SK-MEL-5 (cell line): ENCODE measurements at regions not wholly inside any gene's neighbourhood (a gene's known extent, or its start where the extent isn't known, plus 50 kb on each side); places are given as distances from the start of the nearest gene placed in this dataset.
"Not testable (repeated sequence)": the region's sequence is repeated elsewhere in the genome, so short reads cannot be mapped to it uniquely, and the experiment has no call there.

ENCODE experiments used
- DNase-seq: peaks from one replicate; pipeline ENCODE4 v3.0.0-alpha.2; 2016; ENCODE audit warnings: low read depth, low spot score
- in situ Hi-C: cut with HindIII; loops from 2 replicates; pipeline ENCODE4 v1.10.0; 2016; ENCODE audit warnings: low sequenced_read_pairs, high pct_unique_total_duplicates, low pct_unique_long_range_greater_than_20kb

DNA sequence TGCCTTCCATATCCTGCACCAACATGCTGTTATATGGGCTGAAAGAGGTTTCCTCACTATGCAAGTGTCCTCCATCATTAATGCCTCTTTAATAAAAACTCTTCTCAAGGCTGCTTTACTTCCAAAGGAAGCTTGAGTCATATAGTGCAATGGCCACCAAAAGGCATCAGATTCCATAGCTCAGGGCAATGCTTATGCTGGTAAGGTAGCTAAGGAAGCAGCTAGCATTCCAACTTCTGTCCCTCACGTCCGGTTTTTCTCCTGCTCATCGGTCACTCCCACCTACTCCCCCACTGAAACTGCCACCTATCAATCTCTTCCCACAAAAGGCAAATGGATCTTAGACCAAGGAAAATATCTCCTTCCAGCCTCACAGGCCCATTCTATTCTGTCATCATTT, 117.1 kb upstream of the SLC4A7 start:
- in situ Hi-C loops: not testable (repeated sequence)

DNA sequence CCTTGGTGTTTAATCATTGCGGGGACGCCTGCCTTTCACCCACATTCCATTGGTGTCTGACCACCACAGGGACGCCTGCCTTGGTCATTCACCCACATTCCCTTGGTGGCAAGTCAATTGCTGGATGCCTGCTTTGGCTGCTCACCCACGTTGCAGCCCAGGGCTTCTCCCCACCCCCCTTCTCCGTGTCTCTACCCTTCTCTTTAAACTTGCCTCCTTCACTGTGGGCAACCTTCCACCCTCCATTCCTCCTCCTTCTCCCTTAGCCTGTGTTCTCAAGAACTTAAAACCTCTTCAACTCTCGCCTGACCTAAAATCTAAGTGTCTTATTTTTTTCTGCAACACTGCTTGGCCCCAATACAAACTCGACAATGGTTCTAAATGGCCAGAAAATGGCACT, 115.6 kb upstream of the SLC4A7 start:
- DNase-seq, in situ Hi-C loops: not testable (repeated sequence)

More for the DNA sequence above, 117.1 kb upstream of the SLC4A7 start:
- not testable (repeated sequence) for DNase-seq

DNA sequence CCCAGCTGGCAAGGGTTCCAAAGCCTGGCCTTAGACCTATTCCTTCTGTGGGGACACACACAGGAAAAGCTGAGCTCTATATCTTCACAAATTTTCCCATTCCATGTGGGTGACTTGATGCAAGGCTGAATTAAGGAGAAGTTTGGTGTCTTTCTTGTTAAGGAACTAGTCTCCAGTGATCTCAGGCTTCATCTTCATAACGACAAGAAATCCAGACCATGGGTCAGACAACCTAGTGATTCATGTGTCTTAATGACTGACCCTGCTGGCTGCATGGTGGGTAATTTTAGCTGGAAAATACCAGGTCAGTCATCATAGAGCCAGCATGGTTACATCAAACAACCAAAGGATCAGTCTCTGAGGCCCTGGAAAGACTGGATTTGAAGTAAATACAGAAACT, 112.7 kb upstream of the SLC4A7 start:
- in situ Hi-C loops: no loop called here
- no peak for DNase-seq

DNA sequence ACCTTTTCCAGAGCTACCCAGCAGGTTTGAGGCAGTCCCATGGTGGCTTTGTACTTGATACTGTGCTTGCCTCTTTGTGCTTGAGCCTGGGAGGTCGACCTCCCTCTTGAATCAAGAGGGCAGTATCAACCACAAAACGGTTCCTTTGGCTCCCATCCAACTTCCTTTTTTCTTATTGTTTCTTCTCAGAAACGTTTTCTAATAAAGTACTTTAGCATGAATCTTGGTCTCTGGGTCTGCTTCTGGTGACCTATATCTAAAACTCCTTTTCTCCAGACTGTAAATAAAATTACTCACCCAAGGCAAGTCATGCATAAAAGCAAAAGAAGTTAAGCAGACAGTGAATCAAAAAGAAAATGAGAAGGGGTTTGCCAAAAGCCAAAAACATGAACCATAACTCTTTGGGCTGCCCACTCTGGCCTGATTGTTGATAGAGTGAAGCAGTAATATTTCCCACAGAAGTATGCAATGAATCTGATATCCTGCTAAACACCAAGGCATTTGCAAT, 112.2 kb upstream of the SLC4A7 start:
- in situ Hi-C loops: no loop called here
- no peak for DNase-seq

DNA sequence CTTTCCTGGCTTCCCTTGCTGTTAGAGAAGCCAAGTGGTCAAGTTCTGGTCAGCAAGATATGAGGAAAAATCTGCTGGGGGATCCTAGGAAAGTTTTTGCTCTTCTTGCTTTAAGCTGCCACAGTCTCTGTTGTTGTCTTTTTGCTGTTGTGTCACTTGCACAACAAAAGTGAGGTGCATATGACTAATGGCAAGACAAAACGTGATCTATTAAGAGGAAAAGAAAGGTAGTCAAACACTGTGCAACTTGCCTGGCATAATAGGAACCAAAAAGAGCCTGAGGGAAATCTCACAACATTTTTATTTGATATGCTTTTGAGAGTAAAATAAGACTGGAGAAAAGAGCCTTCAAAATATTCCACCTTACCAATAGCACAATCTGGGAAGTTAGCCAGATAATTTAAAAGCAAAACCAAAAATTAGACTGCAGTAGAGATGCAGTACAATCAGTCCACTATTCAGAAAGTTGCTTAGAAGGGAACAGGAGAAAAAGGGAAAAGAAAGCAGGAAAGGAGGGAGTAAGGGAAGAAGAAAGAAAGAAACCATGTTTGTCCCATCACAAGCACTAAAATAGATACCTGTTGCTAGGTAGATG, 110.0 kb upstream of the SLC4A7 start:
- in situ Hi-C loops: no loop called here
- DNase-seq: no peak

DNA sequence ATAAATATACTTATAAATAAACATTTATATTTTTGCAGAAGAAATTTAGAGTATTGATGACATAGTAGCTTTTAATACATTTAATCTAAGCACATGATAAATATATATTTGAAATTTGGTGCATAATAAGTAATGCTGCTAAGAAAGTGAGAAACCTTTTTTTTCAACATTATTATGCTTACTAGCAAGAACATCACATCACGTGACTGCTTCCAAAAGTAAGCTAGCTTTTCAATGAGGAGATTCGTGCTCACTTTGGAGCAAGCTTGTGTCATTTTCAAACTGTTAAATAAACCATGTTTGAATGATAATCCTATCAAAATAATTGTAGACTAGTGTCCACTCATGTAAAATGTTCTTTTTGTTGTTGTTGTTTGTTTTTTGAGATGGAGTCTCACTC, 109.0 kb upstream of the SLC4A7 start:
- in situ Hi-C loops: no loop called here
- DNase-seq: no peak

DNA sequence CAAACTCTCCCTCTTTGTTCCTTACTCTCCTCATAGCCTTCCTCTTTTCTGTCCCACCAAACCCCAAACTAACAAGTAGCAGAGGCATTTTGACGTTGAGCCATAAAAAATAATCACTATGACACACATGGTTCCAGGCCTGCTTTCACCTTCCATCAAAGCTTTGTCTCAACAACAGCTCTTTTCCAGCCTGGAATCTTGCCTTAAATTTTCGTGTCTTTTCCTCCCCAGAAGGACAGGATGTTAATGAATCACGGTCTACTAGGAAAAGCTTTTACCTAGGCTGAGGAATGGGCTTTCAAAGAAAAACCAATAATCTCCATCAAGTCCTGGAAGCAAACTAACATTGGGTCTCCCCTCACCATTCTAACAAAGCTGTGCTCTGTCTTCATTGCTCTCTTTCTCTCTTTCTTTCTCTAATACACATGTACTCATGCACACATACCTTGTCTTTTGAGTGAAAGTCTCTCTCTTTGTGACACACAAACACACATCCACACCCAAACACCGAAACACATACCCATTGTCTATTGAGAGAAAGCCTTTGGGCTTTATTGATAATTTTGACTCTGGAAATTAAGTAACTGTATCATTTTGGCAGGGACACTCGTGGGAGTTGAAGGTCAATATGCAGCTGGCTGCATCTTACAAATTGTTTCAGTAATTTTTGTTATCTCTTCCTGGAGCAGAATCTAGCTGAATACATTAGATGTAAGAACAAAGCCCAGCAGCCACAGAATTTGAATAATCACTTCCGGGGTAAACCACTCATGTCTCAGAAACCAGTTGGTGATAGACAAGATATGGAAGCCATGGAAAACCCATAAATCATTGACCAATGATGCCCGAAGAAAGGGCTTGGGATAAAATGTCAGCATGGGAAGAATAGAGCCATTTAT, 107.4 kb upstream of the SLC4A7 start:
- DNase-seq: peak; percentile 69
- in situ Hi-C loops: no loop called here

DNA sequence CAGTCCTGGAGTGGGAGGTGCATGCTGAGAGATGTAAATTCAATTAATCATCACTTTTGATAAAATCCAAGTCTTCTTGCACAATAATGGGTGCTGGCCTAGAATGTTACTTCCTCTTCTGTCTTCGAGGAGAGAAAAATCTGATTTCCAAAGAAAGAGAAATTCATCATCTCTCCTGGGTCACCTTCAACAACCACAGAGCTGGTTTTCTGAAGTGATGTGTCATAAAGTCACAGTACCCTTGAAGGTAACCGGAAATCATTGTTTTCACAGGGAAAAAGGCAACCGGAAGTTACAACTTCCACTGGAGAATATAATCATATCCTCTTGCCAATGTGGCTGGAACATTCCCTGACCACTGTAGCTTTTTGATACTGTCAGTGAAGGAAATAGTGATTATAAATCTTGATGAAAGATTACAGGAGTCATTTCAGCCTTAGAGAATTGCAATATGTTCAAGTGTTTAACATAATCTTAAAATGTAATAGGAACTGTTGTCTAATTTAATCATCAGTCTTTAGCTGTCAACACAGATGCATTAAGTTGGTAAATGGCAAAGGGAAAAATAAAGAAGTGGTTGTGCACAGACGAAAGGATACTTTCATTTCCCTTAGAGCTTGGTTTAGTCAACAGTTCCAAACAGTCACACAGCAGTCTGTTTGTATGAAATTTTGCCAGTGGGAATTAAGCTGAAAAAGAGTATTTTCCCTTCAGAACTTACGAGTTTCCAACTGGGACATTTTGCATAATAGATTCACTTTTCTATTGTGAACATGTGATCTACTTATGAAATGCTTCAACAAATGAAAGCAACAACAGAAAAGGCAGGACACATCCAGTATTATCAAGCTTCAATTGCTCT, 106.5 kb upstream of the SLC4A7 start:
- DNase-seq: peak; percentile 99
- in situ Hi-C loops: no loop called here

DNA sequence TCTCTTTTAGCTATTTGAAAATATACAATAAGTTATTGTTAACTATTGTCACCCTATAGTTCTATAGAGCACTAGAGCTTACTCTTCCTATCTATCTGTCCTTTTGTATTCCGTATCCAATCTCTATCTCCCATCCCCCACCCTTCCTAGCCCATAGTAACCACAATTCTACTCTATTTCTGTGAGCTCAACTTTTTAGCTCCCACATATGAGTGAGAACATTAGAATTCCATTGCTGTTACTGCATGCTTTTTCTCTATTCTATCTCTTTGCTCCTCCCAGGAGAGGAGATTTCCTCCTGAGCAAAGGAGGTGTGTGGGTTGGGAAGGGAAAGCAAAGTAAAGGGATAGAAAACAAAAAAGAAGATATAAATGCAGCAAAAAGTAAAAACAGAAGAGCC, 105.6 kb upstream of the SLC4A7 start:
- in situ Hi-C loops: no loop called here
- DNase-seq: no peak

DNA sequence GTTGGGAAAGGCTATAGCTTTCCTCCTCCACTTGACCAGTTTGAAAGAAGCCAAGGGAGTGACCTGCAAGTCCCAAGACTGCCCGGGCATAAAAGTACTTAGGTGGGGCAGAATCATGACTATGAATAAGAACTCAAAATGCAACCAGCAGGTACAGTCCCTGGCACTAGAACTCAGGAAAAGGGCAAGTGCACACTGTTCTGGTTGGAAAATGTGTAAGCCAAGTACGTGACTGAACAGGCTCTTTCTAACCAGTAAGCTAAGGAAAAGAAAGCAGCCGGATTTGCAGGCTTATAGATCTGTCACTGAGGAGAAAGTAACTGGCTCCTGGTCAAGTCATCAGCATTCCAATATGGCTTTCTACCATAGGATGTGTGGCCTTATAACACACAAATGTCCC, 101.2 kb upstream of the SLC4A7 start:
- in situ Hi-C loops: no loop called here
- DNase-seq: no peak

DNA sequence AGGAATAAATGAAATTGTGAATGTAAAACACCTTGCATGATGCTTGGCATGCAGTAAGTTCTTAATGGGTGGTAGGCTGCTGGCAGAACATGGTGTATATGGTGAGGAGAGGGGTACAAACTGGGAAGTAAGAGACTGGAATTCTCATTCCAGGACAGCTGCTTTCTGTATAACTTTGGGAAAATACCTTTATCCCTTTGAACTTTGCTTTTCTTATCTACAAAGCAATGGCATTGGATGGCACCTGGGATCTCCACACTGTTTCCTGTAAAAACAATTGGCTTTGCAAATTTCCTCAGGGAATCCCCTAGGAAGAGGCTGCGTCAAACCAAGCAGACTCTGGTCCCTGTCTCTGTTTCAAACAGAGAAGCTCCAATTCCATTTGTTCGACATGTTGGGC, 100.7 kb upstream of the SLC4A7 start:
- in situ Hi-C loops: no loop called here
- no peak for DNase-seq

DNA sequence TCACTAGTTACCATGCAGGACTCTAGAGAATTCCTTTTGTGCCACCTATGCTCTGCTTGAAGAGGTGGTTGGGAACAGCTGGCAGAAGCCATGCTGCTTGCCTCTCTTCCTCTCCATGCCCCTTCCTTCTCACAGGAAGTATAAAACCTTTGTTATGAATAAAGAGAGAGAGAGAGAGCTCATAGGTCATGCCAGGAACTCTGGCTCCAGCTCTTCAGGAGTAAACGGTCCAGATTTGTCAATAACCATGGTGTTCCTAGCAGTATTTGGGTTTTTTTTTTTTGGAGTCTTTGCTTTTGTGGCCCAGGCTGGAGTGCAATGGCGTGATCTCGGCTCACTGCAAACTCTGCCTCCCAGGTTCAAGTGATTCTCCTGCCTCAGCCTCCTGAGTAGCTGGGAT, 97.7 kb upstream of the SLC4A7 start:
- no peak for DNase-seq
- in situ Hi-C loops: no loop called here

DNA sequence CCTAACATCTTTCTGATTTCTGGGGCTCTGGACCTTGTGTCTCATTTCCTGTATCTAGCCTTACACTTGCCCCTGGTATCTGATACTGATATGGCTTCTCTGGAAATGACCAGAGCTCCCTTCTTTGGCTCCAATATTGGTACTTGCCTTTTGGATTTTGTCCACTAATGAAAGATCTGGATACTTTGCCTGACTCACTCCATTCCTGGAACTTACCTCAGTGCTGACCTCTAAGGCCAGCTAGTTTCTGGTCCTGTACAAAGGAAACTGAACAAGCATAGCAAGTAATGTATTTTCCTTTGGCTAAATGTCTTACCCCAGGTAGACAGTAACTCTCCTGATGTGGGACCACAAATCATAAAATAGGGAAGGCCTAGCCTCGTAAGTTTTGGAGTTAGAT, 93.8 kb upstream of the SLC4A7 start:
- in situ Hi-C loops: no loop called here
- no peak for DNase-seq

DNA sequence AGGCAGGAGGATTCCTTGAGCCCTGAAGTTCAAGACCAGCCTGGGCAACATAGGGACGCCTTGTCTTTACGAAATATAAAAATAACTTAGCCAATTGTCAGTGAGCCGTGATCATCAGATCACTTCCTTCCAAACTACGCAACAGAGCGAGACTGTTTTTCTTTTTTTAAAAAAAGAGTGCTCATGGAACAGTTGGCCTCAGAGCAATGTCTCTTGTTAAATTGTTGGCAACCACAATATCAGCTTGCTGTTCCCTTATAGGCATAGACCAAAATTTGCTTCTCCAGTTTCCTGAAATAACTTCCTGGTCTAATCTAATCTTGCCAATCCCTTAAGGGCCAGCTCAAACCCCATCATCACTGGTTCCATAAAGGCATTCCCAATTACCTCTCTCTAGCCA, 93.3 kb upstream of the SLC4A7 start:
- DNase-seq: no peak
- in situ Hi-C loops: no loop called here

DNA sequence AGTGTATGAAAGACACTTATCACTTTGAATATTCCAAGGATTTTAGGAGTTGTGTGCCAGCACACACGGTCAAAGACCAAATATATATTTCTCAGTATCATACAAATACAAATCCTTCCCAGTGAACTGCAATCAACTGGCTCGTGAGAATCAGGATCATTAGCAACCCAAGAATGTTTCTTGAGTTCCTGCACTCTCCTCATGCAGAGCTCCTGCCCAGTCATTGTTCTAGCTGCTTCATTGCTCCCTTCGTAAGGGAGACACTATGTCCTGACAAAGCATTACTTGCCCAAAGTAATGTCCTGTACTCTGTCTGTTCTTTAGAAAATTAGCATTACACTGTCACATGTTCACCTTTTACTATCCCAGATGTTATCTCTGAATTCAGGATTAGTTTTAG, 92.0 kb upstream of the SLC4A7 start:
- DNase-seq: no peak
- in situ Hi-C loops: no loop called here

DNA sequence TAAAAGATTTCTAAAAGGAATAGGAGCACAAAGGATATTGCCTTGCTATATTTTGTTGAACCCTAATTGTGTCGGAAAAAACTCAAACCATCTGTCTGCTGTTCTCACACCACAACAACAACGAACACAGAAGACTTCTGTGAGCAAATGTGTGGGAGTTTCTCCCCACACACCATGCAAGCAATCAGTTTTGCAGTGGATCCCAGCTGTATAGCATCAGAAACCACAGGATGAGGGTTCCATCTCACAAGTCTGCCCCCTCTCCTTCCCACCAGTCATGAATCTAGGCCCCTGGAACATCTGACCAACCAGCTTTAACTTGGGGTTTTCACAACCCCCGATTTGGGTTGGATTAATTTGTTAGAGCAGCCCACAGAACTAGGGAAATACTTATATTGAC, 91.3 kb upstream of the SLC4A7 start:
- in situ Hi-C loops: no loop called here

DNA sequence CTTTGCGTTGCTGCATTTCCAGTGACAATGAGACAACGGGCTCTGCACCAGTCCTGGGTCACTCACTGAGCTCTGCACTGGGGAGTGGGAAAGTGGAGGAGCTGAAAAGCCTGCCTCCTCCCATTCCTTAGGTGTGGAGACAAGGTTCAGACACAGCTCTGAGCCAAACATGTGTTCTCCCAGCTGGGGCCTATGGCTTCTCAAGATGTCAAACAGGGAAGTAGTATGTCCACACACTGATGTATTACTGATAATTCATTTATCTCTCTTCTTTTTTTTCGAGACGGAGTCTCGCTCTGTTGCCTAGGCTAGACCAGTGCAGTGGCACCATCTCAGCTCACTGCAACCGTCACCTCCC, 90.2 kb upstream of the SLC4A7 start:
- in situ Hi-C loops: no loop called here
- no peak for DNase-seq

More for the DNA sequence above, 91.3 kb upstream of the SLC4A7 start:
- no peak for DNase-seq

DNA sequence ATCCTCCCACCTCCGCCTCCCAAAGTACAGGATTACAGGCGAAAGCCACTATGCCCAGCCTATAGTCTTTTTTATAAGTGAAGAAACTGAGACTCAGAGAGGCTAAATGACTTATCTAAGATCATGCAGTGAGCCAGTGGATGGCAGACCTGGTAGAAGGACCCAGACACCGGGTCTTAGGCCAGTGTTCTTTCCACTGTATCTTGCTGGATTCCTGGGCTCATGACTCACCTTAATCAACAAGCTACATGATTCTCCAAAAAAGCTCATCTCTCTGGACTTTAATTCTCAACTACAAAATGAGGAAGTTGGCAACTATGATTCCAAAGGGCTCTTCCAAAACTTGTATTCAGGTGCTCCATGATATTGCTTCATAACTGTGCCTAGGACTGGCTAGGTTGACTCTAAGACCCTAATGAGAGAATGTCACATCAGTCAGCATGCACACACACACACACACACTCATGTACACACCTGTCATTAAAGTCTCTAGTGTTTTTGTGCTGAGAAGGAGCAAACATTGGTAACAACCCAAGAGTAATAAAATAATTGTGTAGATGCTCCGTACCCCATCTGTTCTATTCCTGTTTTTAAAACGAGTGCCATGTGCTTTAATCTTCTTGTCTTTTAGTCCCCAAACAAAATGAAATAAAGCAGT, 89.7 kb upstream of the SLC4A7 start:
- no peak for DNase-seq
- in situ Hi-C loops: no loop called here
